H9 (cell line): ENCODE measurements at regions not wholly inside any gene's neighbourhood (a gene's known extent, or its start where the extent isn't known, plus 50 kb on each side); places are given as distances from the start of the nearest gene placed in this dataset.

Source experiments
- DNase-seq: peaks from one replicate; pipeline ENCODE4 v3.0.0-alpha.2; 2017
- H2AFZ ChIP-seq: one replicate; pipeline ENCODE4 v1.6.1; 2013; ENCODE audit warnings: mild to moderate bottlenecking, low read length, control low read depth, moderate library complexity
- H2AK5ac ChIP-seq: 2 replicates; pipeline ENCODE4 v1.6.1; 2013; ENCODE audit warnings: low read length, control low read depth, mixed read lengths; ENCODE audit not compliant: insufficient read length
- H2BK120ac ChIP-seq: one replicate; pipeline ENCODE4 v1.6.1; 2013; ENCODE audit warnings: low read depth, mild to moderate bottlenecking, low read length, control low read depth, inconsistent platforms; ENCODE audit not compliant: poor library complexity, severe bottlenecking
- H2BK12ac ChIP-seq: 2 replicates; pipeline ENCODE4 v1.6.1; 2013; ENCODE audit warnings: low read length, control low read depth, mixed read lengths, low read depth; ENCODE audit not compliant: insufficient read length
- H2BK15ac ChIP-seq: 2 replicates; pipeline ENCODE4 v1.6.1; 2013; ENCODE audit warnings: low read depth, low read length, control low read depth
- H2BK20ac ChIP-seq: one replicate; pipeline ENCODE4 v1.6.1; 2013; ENCODE audit warnings: low read depth, mild to moderate bottlenecking, low read length, control low read depth, inconsistent platforms; ENCODE audit not compliant: poor library complexity, severe bottlenecking
- H2BK5ac ChIP-seq: 2 replicates; pipeline ENCODE4 v1.6.1; 2013; ENCODE audit warnings: low read length, control low read depth, mixed read lengths; ENCODE audit not compliant: insufficient read length
- H3K14ac ChIP-seq: 2 replicates; pipeline ENCODE4 v1.6.1; 2013; ENCODE audit warnings: low read length, control low read depth; ENCODE audit not compliant: insufficient read depth
- H3K18ac ChIP-seq: 2 replicates; pipeline ENCODE4 v1.6.1; 2013; ENCODE audit warnings: low read depth, mild to moderate bottlenecking, mixed read lengths, low read length, control low read depth; ENCODE audit not compliant: insufficient read length
- H3K23ac ChIP-seq: 2 replicates; pipeline ENCODE4 v1.6.1; 2013; ENCODE audit warnings: low read length, control low read depth, mixed read lengths, low read depth; ENCODE audit not compliant: insufficient read length
- H3K23me2 ChIP-seq: 2 replicates; pipeline ENCODE4 v1.6.1; 2013; ENCODE audit warnings: low read depth, mild to moderate bottlenecking, mixed read lengths, low read length, control low read depth; ENCODE audit not compliant: insufficient read length, poor library complexity, severe bottlenecking
- H3K27ac ChIP-seq: 2 replicates; pipeline ENCODE4 v1.5.1; 2013; ENCODE audit warnings: low read length, control low read depth, mixed read lengths, low read depth; ENCODE audit not compliant: insufficient read length
- H3K27me3 ChIP-seq: 2 replicates; pipeline ENCODE4 v1.6.1; 2013; ENCODE audit warnings: low read length, control low read depth, inconsistent platforms; ENCODE audit not compliant: insufficient read depth
- H3K4ac ChIP-seq: 2 replicates; pipeline ENCODE4 v1.6.1; 2013; ENCODE audit warnings: low read depth, mild to moderate bottlenecking, control low read depth, inconsistent platforms, low read length, moderate library complexity
- H3K4me1 ChIP-seq: 2 replicates; pipeline ENCODE4 v1.6.1; 2013; ENCODE audit warnings: low read length, control low read depth, inconsistent platforms; ENCODE audit not compliant: insufficient read depth
- H3K4me2 ChIP-seq: 2 replicates; pipeline ENCODE4 v1.6.1; 2013; ENCODE audit warnings: low read length, control low read depth, mixed read lengths; ENCODE audit not compliant: insufficient read length, insufficient read depth
- H3K56ac ChIP-seq: 2 replicates; pipeline ENCODE4 v1.6.1; 2013; ENCODE audit warnings: low read depth, mild to moderate bottlenecking, mixed read lengths, low read length, control low read depth; ENCODE audit not compliant: insufficient read length
- H3K79me1 ChIP-seq: 2 replicates; pipeline ENCODE4 v1.6.1; 2013; ENCODE audit warnings: low read depth, mild to moderate bottlenecking, moderate library complexity, low read length, control low read depth, inconsistent platforms; ENCODE audit not compliant: insufficient read depth, poor library complexity, severe bottlenecking
- H3K79me2 ChIP-seq: 2 replicates; pipeline ENCODE4 v1.6.1; 2013; ENCODE audit warnings: low read length, control low read depth, inconsistent platforms; ENCODE audit not compliant: insufficient read depth
- H3K9ac ChIP-seq: 2 replicates; pipeline ENCODE4 v1.6.1; 2013; ENCODE audit warnings: low read length, control low read depth, mixed read lengths; ENCODE audit not compliant: insufficient read length; ENCODE audit errors: extremely low read depth
- H3K9me3 ChIP-seq: one replicate; pipeline ENCODE4 v1.6.1; 2013; ENCODE audit warnings: low read depth, low read length, inconsistent platforms; ENCODE audit not compliant: control insufficient read depth
- H3T11ph ChIP-seq: one replicate; pipeline ENCODE4 v1.6.1; 2013; ENCODE audit warnings: mild to moderate bottlenecking, low read length, control low read depth, inconsistent platforms
- H4K20me1 ChIP-seq: one replicate; pipeline ENCODE4 v1.6.1; 2013; ENCODE audit not compliant: control insufficient read depth, insufficient read length, insufficient read depth
- H4K5ac ChIP-seq: 2 replicates; pipeline ENCODE4 v1.6.1; 2013; ENCODE audit warnings: low read depth, mild to moderate bottlenecking, mixed read lengths, low read length, control low read depth; ENCODE audit not compliant: insufficient read length
- H4K8ac ChIP-seq: replicated peaks from 2 replicates; pipeline ENCODE4 v1.6.1; 2013; ENCODE audit warnings: low read length, control low read depth, mixed read lengths, low read depth; ENCODE audit not compliant: insufficient read length
- H4K91ac ChIP-seq: 2 replicates; pipeline ENCODE4 v1.6.1; 2013; ENCODE audit warnings: low read depth, mild to moderate bottlenecking, moderate library complexity, mixed read lengths, low read length, control low read depth; ENCODE audit not compliant: insufficient read length
- H3K27ac Mint-ChIP-seq, 3 experiments: 2 replicates in 2 of 3; 3 replicates in 1 of 3; pipeline ENCODE4 v1.8.0; 2020 to 2021; ENCODE audit warnings: mixed read lengths in 3 of 3, mild to moderate bottlenecking in 1 of 3, moderate library complexity in 1 of 3
- H3K27me3 Mint-ChIP-seq: 2 replicates; pipeline ENCODE4 v1.8.0; 2021; ENCODE audit warnings: low read depth, mild to moderate bottlenecking, moderate library complexity, mixed read lengths
- H3K36me3 Mint-ChIP-seq, 3 experiments: 2 replicates in 2 of 3; 3 replicates in 1 of 3; pipeline ENCODE4 v1.8.0; 2020 to 2021; ENCODE audit warnings: low read depth in 3 of 3, mixed read lengths in 3 of 3; ENCODE audit not compliant: insufficient read depth in 1 of 3
- H3K4me1 Mint-ChIP-seq, 2 experiments: 2 replicates each; pipeline ENCODE4 v1.8.0; 2020; ENCODE audit warnings: mixed read lengths in 2 of 2
- H3K4me3 Mint-ChIP-seq, 2 experiments: 2 replicates in 1 of 2; 3 replicates in 1 of 2; pipeline ENCODE4 v1.8.0; 2020 to 2021; ENCODE audit warnings: mild to moderate bottlenecking in 2 of 2, mixed read lengths in 2 of 2, moderate library complexity in 1 of 2
- H3K9me3 Mint-ChIP-seq, 2 experiments: 2 replicates in 1 of 2; 3 replicates in 1 of 2; pipeline ENCODE4 v1.8.0; 2020; ENCODE audit warnings: mild to moderate bottlenecking in 2 of 2, mixed read lengths in 2 of 2, moderate library complexity in 1 of 2
- CTCF ChIP-seq: fragments of 200-600 bp; sonication (generic); conservative IDR thresholded peaks from 3 replicates; pipeline ENCODE4 v1.8.0; 2021; ENCODE audit warnings: antibody characterized with exemption, mild to moderate bottlenecking
- WGBS: extraction: QIAGEN DNeasy Blood & Tissue Kit; methylation state at CpG from one replicate; pipeline ENCODE4 v1.1.7; 2013; ENCODE audit warnings: missing lambda C conversion rate, low lambda C conversion rate, mixed read lengths; ENCODE audit not compliant: insufficient read length; ENCODE audit errors: extremely low coverage; 5-methylcytosine and 5-hydroxymethylcytosine counted together

- Mint-ChIP-seq H3K27me3 (no peaks in the 10 kb centered on the region), H3K4me3 (no peak overlapping the region)
- H3K56ac ChIP-seq, result no peak overlapping the region
Observed at GRCh38 chr1:221067721-221068120, 188.5 kb downstream of the HLX start.

More at GRCh38 chr1:221067721-221068120, 188.5 kb downstream of the HLX start:
- DNase-seq, result no peak
- Histone ChIP-seq H3K23me2 (no peaks in the 10 kb centered on the region), H3K23ac (no peak overlapping the region), H4K8ac (no peak overlapping the region), H2BK15ac (no peak overlapping the region), H2BK12ac (no peak overlapping the region), H4K5ac (no peak overlapping the region), H3K4me2 (no peak overlapping the region), H2BK120ac (no peak overlapping the region), H3K27ac (no peak overlapping the region), H3K27me3 (no peaks in the 10 kb centered on the region), H3K79me1 (no peaks in the 10 kb centered on the region), H3K4ac (no peak overlapping the region), H3K14ac (no peak overlapping the region), H2AK5ac (no peak overlapping the region), H4K91ac (no peak overlapping the region), H2BK5ac (no peak overlapping the region), H4K20me1 (no peaks in the 10 kb centered on the region), H2AFZ (no peak overlapping the region), H3K18ac (no peak overlapping the region), H3K9me3 (no peaks in the 10 kb centered on the region), H3K79me2 (no peaks in the 10 kb centered on the region), H2BK20ac (no peak overlapping the region), H3K4me1 (no peaks in the 10 kb centered on the region), H3K9ac (no peak overlapping the region), H3T11ph (no peak overlapping the region)
- Mint-ChIP-seq H3K9me3 (no peaks in the 10 kb centered on the region), H3K36me3 (no peaks in the 10 kb centered on the region; a peak in 1 of 7 replicates), H3K4me1 (no peaks in the 10 kb centered on the region), H3K27ac (no peak overlapping the region)
- no peak for TF ChIP-seq CTCF
- WGBS, result no CpG with 5 or more reads among the region's 2 CpGs
